ENCODE measurements at regions not wholly inside any gene's neighbourhood (a gene's known extent, or its start where the extent isn't known, plus 50 kb on each side); places are given as distances from the start of the nearest gene placed in this dataset.

- no peak for TF ChIP-seq TOX (CRISPR knock-in tag; IDR thresholded peaks at IDR 0.05; ENCODE audit: borderline replicate concordance)
- no peak for TF ChIP-seq CREB5 (CRISPR knock-in tag; IDR thresholded peaks at IDR 0.05; ENCODE audit: low read depth)
- no peak for TF ChIP-seq ZC3H10 (CRISPR knock-in tag; IDR thresholded peaks at IDR 0.05)
- TF ChIP-seq CSRNP3 (CRISPR knock-in tag; IDR thresholded peaks at IDR 0.05), result no peak
- no peak for TF ChIP-seq ZFP30 (CRISPR knock-in tag; IDR thresholded peaks at IDR 0.05)
- no peak for TF ChIP-seq ZNF565 (CRISPR knock-in tag; conservative IDR thresholded peaks at IDR 0.05; ENCODE audit: low read depth)
- ATAC-seq, result no peak
Observed at GRCh38 chr2:64392529-64392928, 61.4 kb upstream of the LGALSL start.

- TF ChIP-seq RARB (CRISPR knock-in tag; IDR thresholded peaks at IDR 0.05) (no peak), POU6F1 (CRISPR knock-in tag; IDR thresholded peaks at IDR 0.05; ENCODE audit: borderline replicate concordance, low read depth) (no peak), TSHZ2 (CRISPR knock-in tag; IDR thresholded peaks at IDR 0.05) (no peak), ZNF70 (CRISPR knock-in tag; IDR thresholded peaks at IDR 0.05) (no peak), TOX (CRISPR knock-in tag; IDR thresholded peaks at IDR 0.05; ENCODE audit: borderline replicate concordance) (no peak), GLIS3 (CRISPR knock-in tag; IDR thresholded peaks at IDR 0.05) (no peak), CSRNP3 (CRISPR knock-in tag; IDR thresholded peaks at IDR 0.05) (no peak), PATZ1 (CRISPR knock-in tag; IDR thresholded peaks at IDR 0.05; ENCODE audit: borderline replicate concordance) (no peak), ZFP3 (CRISPR knock-in tag; IDR thresholded peaks at IDR 0.05) (no peak), ZNF8 (CRISPR knock-in tag; IDR thresholded peaks at IDR 0.05) (no peak), SNAI2 (CRISPR knock-in tag; IDR thresholded peaks at IDR 0.05) (no peak), BACH2 (CRISPR knock-in tag; IDR thresholded peaks at IDR 0.05; ENCODE audit: borderline replicate concordance) (no peak), ARNTL (CRISPR knock-in tag; IDR thresholded peaks at IDR 0.05; ENCODE audit: borderline replicate concordance, low read depth) (no peak), ISL1 (CRISPR knock-in tag; IDR thresholded peaks at IDR 0.05) (no peak), TCF4 (CRISPR knock-in tag; IDR thresholded peaks at IDR 0.05; ENCODE audit: borderline replicate concordance) (no peak)
- ATAC-seq, result no peak
Observed at GRCh38 chr2:64393383-64394010, 60.5 kb upstream of the LGALSL start.

- ATAC-seq, result no peak
- TF ChIP-seq CSDC2 (CRISPR knock-in tag; IDR thresholded peaks at IDR 0.05) (no peak), ZC3H10 (CRISPR knock-in tag; IDR thresholded peaks at IDR 0.05) (no peak), PATZ1 (CRISPR knock-in tag; IDR thresholded peaks at IDR 0.05; ENCODE audit: borderline replicate concordance) (no peak), CSRNP3 (CRISPR knock-in tag; IDR thresholded peaks at IDR 0.05) (no peak), ZFP30 (CRISPR knock-in tag; IDR thresholded peaks at IDR 0.05) (no peak), ESRRG (CRISPR knock-in tag; IDR thresholded peaks at IDR 0.05) (no peak), SNAI2 (CRISPR knock-in tag; IDR thresholded peaks at IDR 0.05) (no peak), CREB5 (CRISPR knock-in tag; IDR thresholded peaks at IDR 0.05; ENCODE audit: low read depth) (no peak), ZNF565 (CRISPR knock-in tag; conservative IDR thresholded peaks at IDR 0.05; ENCODE audit: low read depth) (no peak), PPARA (CRISPR knock-in tag; IDR thresholded peaks at IDR 0.05; ENCODE audit: borderline replicate concordance) (no peak)
Observed at GRCh38 chr2:64394153-64394552, 59.8 kb upstream of the LGALSL start.

Measured in SK-N-SH treated with all-trans-retinoic acid at 6 μM for 48 hours (cell line).